ENCODE measurements at regions not wholly inside any gene's neighbourhood (a gene's known extent, or its start where the extent isn't known, plus 50 kb on each side); places are given as distances from the start of the nearest gene placed in this dataset.

- H3K4me3 ChIP-seq (replicated peaks; ENCODE audit: low read depth, low read length): no peak overlapping the region
- no peak for DNase-seq (ENCODE audit: low read depth)
- TF ChIP-seq CTCF (IDR thresholded peaks at IDR 0.05; ENCODE audit: low read length, missing control alignments): no peak
These were observed 541.5 kb downstream of the AMY1C start for GRCh38 chr1:104291156-104291555.

GRCh38 chr1:104294259-104294658 is 544.6 kb downstream of the AMY1C start:
- DNase-seq (ENCODE audit: low read depth): no peak
- TF ChIP-seq CTCF (IDR thresholded peaks at IDR 0.05; ENCODE audit: low read length, missing control alignments): no peak

DNA sequence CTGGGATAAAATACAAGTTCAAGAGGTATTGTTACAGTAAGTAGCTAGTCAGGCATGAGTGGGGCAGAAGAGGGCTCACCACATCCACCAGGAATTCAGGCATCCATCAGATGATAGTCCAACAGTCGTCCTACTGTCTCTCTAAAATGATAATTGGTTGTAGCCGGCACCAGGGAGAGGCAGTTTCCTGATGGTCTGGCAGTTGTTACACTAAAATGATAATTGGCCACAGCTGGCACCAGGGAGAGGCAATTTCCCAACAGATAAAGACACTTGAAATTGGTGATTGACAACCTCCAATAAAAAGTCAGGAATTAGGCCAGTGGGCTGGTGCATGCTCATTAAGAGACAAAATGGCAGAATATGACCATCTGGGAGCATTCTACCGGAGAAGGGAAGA is 545.8 kb downstream of the AMY1C start:
- no peak for TF ChIP-seq CTCF (IDR thresholded peaks at IDR 0.05; ENCODE audit: low read length, missing control alignments)
- DNase-seq (ENCODE audit: low read depth): no peak
- H3K4me3 ChIP-seq (replicated peaks; ENCODE audit: low read depth, low read length): no peak overlapping the region

More at GRCh38 chr1:104294259-104294658, 544.6 kb downstream of the AMY1C start:
- H3K4me3 ChIP-seq (replicated peaks; ENCODE audit: low read depth, low read length): no peak overlapping the region

GRCh38 chr1:104309673-104310072 is 560.0 kb downstream of the AMY1C start:
- no peak overlapping the region for H3K4me3 ChIP-seq (replicated peaks; ENCODE audit: low read depth, low read length)
- TF ChIP-seq CTCF (IDR thresholded peaks at IDR 0.05; ENCODE audit: low read length, missing control alignments): no peak
- no peak for DNase-seq (ENCODE audit: low read depth)

DNA sequence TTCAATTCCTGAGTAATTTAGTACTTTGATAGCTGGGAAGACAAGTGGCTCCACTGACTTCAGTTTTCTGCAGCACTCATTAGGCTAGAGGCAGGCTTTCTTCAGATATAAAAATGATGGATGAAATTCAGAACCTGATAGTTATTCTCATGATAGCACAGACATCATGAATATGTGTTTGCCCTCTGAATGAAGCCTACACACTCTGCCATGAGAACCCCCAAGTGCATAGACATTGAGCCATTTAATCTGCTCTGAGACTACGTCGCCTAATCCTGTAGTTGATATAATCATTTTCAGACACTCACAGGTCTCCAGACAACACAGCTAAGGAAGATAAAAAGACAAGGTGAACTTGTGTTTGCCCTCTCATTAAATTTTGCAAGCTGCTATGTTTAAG is 566.1 kb downstream of the AMY1C start:
- no peak overlapping the region for H3K4me3 ChIP-seq (replicated peaks; ENCODE audit: low read depth, low read length)
- TF ChIP-seq CTCF (IDR thresholded peaks at IDR 0.05; ENCODE audit: low read length, missing control alignments): no peak
- no peak for DNase-seq (ENCODE audit: low read depth)

- H3K4me3 ChIP-seq (replicated peaks; ENCODE audit: low read depth, low read length): no peak overlapping the region
- no peak for DNase-seq (ENCODE audit: low read depth)
- TF ChIP-seq CTCF (IDR thresholded peaks at IDR 0.05; ENCODE audit: low read length, missing control alignments): no peak
These were observed 572.4 kb downstream of the AMY1C start for GRCh38 chr1:104322131-104322530.

- DNase-seq (ENCODE audit: low read depth): no peak
- H3K4me3 ChIP-seq (replicated peaks; ENCODE audit: low read depth, low read length): no peak overlapping the region
- no peak for TF ChIP-seq CTCF (IDR thresholded peaks at IDR 0.05; ENCODE audit: low read length, missing control alignments)
These were observed 579.6 kb downstream of the AMY1C start for GRCh38 chr1:104329278-104329677.
